OCI-LY7 (cell line): ENCODE measurements at regions not wholly inside any gene's neighbourhood (a gene's known extent, or its start where the extent isn't known, plus 50 kb on each side); places are given as distances from the start of the nearest gene placed in this dataset.

Experiments used
- BruUV-seq: library from RNA; stranded (reverse); fragments of 400-500 nt; replicated peaks from 2 replicates; lab custom pipeline; 2021; lab: Mats Ljungman, UMichigan
- CTCF ChIA-PET: fragments of 300-600 bp; sonication (Branson Sonifier 250); formaldehyde crosslinking; loops from one replicate; lab custom pipeline; 2022; ENCODE audit warnings: antibody characterized with exemption; ENCODE audit not compliant: unreplicated experiment; lab: Charles Lee
- POLR2A ChIA-PET: fragments of 300-600 bp; sonication (Branson Sonifier 250); formaldehyde crosslinking; loops from one replicate; lab custom pipeline; 2022; ENCODE audit warnings: antibody characterized with exemption; lab: Charles Lee
- DNase-seq: peaks from one replicate; pipeline ENCODE4 v3.0.0-alpha.2; 2015; ENCODE audit warnings: low spot score
- H2AFZ ChIP-seq: fragments of 200-600 bp; sonication (generic), shearing (Covaris generic); 2 replicates; pipeline ENCODE4 v1.6.1; 2014; ENCODE audit warnings: mild to moderate bottlenecking, antibody characterized with exemption, low read length, moderate library complexity
- H3K27ac ChIP-seq: fragments of 200-600 bp; sonication (generic); 2 replicates; pipeline ENCODE4 v1.5.1; 2014; ENCODE audit warnings: mixed run types, low read depth, mild to moderate bottlenecking, moderate library complexity, low read length, inconsistent platforms; ENCODE audit not compliant: poor library complexity, severe bottlenecking
- H3K36me3 ChIP-seq: fragments of 200-600 bp; sonication (generic); 2 replicates; pipeline ENCODE4 v1.6.1; 2014; ENCODE audit warnings: mild to moderate bottlenecking, antibody characterized with exemption, low read length, moderate library complexity, mixed read lengths; ENCODE audit not compliant: insufficient read depth
- H3K4me1 ChIP-seq: fragments of 200-600 bp; sonication (generic); 2 replicates; pipeline ENCODE4 v1.5.1; 2014; ENCODE audit warnings: mild to moderate bottlenecking, low read length; ENCODE audit not compliant: insufficient read depth, poor library complexity, severe bottlenecking
- H3K4me2 ChIP-seq: fragments of 200-600 bp; sonication (generic); 2 replicates; pipeline ENCODE4 v1.6.1; 2014; ENCODE audit warnings: mild to moderate bottlenecking, low read length
- H3K4me3 ChIP-seq: fragments of 200-600 bp; sonication (generic); 2 replicates; pipeline ENCODE4 v1.5.1; 2014; ENCODE audit warnings: mild to moderate bottlenecking, low read depth, low read length; ENCODE audit not compliant: poor library complexity, severe bottlenecking
- H3K79me2 ChIP-seq: fragments of 200-600 bp; sonication (generic); 2 replicates; pipeline ENCODE4 v1.6.1; 2016; ENCODE audit warnings: low read depth, mild to moderate bottlenecking, low read length, moderate library complexity, mixed read lengths; ENCODE audit not compliant: insufficient read depth
- H3K9me2 ChIP-seq: fragments of 200-600 bp; sonication (generic); 2 replicates; pipeline ENCODE4 v1.6.1; 2016; ENCODE audit warnings: mild to moderate bottlenecking, low read length, mixed read lengths; ENCODE audit not compliant: insufficient read depth
- H3K9me3 ChIP-seq: fragments of 200-600 bp; sonication (generic); 2 replicates; pipeline ENCODE4 v1.6.1; 2014; ENCODE audit warnings: mild to moderate bottlenecking, mixed run types, low read length, mixed read lengths
- H4K20me1 ChIP-seq: fragments of 200-600 bp; sonication (generic); 2 replicates; pipeline ENCODE4 v1.6.1; 2014; ENCODE audit warnings: mild to moderate bottlenecking, antibody characterized with exemption, low read length, moderate library complexity, mixed read lengths; ENCODE audit not compliant: insufficient read depth
- CTCF ChIP-seq: fragments of 200-600 bp; sonication (generic); conservative IDR thresholded peaks from 2 replicates; pipeline ENCODE4 v1.5.1; 2014; ENCODE audit warnings: mild to moderate bottlenecking, antibody characterized with exemption, low read length, moderate library complexity, mixed read lengths
- EZH2phosphoT487 ChIP-seq: fragments of 200-600 bp; sonication (generic); IDR thresholded peaks from 2 replicates; pipeline ENCODE4 v1.6.1; 2018; ENCODE audit warnings: low read depth, borderline replicate concordance, mild to moderate bottlenecking, mixed run types, antibody characterized with exemption, low read length, moderate library complexity, mixed read lengths
- intact Hi-C: fragments of 100-400 bp; cut with micrococcal nuclease; formaldehyde crosslinking; loops from one replicate; pipeline ENCODE4 v1.10.0; 2022; ENCODE audit not compliant: unreplicated experiment

- no peaks in the 10 kb centered on the region for H3K36me3 ChIP-seq
- no peak overlapping the region for H3K27ac ChIP-seq
- ChIA-PET POLR2A (interaction anchor here (0.5 to 1.3 kb wide), 2 partner anchors 14 to 277 kb away, joined by 3 to 4 read pairs; no protein-coding TSS in a partner anchor), CTCF (no interaction called here)
- no peak overlapping the region for H3K4me2 ChIP-seq
- H2AFZ ChIP-seq, result no peak overlapping the region
- intact Hi-C loops, result no loop called here
- H3K4me3 ChIP-seq, result no peak overlapping the region
- no peaks in the 10 kb centered on the region for H4K20me1 ChIP-seq
- no peaks in the 10 kb centered on the region for H3K9me2 ChIP-seq
- BruUV-seq, result no TSS peak
- no peaks in the 10 kb centered on the region for H3K9me3 ChIP-seq
- no peaks in the 10 kb centered on the region for H3K79me2 ChIP-seq
- H3K4me1 ChIP-seq, result no peaks in the 10 kb centered on the region
- TF ChIP-seq EZH2phosphoT487 (no peak), CTCF (no peak)
- no peak for DNase-seq
These were observed 250.7 kb downstream of the KCTD12 start for GRCh38 chr13:76635232-76636230.

GRCh38 chr13:76634431-76635191 lies 251.6 kb downstream of the KCTD12 start:
- no peaks in the 10 kb centered on the region for H3K9me2 ChIP-seq
- TF ChIP-seq EZH2phosphoT487 (no peak), CTCF (no peak)
- no peak overlapping the region for H3K4me2 ChIP-seq
- intact Hi-C loops, result no loop called here
- H3K4me3 ChIP-seq, result no peak overlapping the region
- POLR2A ChIA-PET, result no interaction called here
- no peaks in the 10 kb centered on the region for H3K4me1 ChIP-seq
- no peak overlapping the region for H3K27ac ChIP-seq
- no peaks in the 10 kb centered on the region for H4K20me1 ChIP-seq
- CTCF ChIA-PET, result no interaction called here
- no peaks in the 10 kb centered on the region for H3K79me2 ChIP-seq
- no peaks in the 10 kb centered on the region for H3K36me3 ChIP-seq
- no peak overlapping the region for H2AFZ ChIP-seq
- H3K9me3 ChIP-seq, result no peaks in the 10 kb centered on the region
- BruUV-seq, result no TSS peak
- DNase-seq, result no peak
